GM19035 (cell line): ENCODE measurements at regions not wholly inside any gene's neighbourhood (a gene's known extent, or its start where the extent isn't known, plus 50 kb on each side); places are given as distances from the start of the nearest gene placed in this dataset.
"Not testable (repeated sequence)": the region's sequence is repeated elsewhere in the genome, so short reads cannot be mapped to it uniquely, and the experiment has no call there.

Experiments
- ATAC-seq: cut with Tn5 transposase; IDR thresholded peaks from one replicate; pipeline ENCODE4 v1.9.1; 2021; ENCODE audit not compliant: unreplicated experiment

DNA sequence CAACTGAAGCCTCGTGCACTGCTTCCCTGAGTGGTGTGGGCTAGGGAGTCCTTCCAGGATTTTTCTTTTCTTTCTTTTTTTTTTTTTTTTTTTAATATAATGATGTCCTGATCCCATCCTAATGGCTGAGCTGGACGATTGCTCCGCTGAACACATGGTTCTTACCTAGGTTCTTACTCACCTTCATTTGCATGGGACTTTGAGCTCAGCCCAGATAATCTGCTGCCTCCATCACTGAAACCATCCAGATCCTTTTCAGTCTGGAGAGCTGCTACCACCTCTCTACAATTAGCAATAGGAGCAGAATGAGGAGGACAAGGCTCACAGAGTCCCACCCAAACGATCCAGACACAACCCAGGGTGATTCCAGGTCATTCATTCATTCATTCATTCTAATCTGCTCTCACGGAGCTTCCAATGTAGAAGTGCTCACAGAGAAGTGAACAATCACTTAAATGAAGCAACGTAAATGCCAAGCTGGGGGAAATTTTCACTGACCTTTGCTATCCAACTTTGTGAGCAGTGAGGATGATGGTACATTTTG lies 246.3 kb upstream of the RREB1 start:
- ATAC-seq: no peak

DNA sequence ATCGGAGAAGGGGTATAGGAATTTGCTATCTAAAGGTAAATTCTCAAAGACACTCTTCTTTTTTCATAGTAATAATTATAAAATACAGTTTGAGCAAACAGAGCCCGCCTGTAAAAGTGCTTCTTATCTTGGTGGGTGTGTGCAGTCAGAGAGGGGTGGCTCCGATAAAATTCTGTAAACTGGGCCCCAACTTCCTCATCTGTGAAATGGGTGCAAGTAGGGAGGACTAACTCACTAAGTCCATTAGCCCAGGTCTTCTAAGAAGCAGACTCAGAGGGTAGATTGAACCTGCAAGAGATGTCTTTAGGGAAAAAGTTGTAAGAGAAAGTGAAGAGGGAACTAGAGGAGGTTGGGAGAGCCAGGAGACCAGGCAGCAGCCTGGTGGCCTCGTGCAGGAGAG lies 245.8 kb upstream of the RREB1 start:
- ATAC-seq: no peak

DNA sequence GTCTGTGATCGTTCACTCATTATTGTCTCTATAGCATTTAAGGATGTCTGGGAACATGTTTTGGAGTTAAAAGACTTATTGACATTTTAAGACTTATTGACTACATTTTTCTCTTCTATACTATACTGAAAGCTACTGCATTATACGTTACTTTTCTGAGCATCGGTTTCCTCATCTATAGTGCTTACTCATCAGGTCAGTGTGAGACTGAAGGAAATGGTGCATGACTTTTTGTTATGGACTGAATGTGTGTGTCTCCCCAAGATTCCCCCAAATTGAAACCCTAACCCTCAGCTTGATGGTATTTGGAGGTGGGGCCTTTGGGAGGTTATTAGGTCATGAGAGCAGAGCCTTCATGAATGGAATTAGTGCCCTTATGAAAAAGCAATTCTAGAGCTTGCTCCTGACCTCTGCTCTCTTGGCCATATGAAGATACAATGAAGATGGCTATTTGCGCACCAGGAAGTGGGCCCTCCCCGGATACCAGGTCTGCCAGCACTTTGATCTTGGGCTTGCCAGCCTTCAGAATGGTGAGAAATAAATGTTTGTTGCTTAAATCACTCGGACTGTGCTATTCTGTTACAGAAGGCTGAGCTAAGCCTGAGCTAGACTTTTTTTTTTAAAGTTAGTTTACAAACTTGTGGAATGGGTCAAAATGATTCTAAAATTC lies 243.7 kb upstream of the RREB1 start:
- ATAC-seq: no peak

DNA sequence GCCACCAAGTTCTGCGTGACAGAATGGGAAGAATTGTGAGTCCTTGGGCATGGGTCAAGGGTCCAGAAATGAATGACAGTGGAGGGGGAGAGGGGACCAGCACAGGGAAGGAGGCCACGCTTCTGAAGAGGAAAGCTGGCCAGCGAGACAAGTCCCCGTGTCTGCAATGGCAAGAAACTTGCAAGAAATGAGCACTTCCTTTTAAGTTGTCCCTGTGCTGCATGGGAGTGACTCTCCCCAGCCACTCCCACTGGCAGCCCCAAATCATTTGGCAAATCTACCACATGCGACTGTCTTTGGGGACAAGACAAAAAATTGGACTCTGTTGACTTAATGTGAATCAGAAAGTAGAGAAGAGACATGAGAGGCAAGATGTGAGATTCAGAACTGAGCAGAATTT lies 242.2 kb upstream of the RREB1 start:
- no peak for ATAC-seq

DNA sequence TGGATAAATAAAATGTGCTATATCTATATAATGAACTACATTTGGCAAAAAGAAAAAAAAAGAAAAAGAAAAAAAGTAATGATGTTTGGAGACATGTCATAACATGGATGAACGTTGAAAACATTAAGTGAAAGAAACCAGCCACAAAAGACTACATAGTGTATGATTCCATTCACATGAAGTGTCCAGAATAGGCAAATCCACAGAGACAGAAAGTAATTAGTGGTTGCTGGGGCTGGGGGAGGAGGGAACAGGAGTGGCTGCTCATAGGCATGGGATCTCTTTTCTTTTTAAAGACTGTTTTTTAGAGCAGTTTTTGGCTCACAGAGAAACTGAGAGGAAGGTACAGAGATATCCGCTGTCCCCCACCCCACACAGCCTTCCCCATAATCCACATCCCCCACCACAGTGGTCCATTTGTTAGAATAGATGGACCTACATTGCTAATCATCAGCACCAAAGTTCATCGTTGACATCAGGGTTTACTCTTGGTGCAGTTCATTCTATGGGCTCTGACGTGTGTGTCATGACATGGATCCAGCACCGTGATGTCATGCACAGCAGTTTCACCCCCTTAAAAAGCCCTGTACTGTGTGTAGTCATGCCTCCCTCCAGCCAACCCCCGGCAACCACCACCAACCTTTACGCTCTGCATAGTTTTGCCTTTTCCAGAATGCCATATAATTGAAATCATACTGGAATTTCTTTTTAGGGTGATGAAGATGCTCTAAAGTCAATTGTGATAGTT lies 240.9 kb upstream of the RREB1 start:
- no peak for ATAC-seq

DNA sequence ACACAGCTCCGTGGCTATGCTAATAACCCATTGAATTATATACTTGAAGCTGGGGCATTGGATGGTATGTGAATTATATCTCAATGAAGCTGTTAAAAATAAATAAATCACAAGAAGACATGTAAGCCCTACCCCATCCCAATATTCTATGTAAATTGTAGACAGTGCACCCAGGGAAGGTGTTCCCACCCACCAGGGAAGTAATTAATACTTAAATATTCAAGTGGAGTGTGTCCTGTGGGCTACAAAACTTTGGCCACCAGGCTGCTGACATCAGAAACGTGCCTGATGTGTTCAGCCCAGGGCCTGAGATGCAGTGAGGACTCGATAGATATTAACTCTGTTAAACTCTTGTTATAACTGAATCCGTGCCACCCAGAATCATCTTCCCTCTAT lies 240.4 kb upstream of the RREB1 start:
- ATAC-seq: no peak

DNA sequence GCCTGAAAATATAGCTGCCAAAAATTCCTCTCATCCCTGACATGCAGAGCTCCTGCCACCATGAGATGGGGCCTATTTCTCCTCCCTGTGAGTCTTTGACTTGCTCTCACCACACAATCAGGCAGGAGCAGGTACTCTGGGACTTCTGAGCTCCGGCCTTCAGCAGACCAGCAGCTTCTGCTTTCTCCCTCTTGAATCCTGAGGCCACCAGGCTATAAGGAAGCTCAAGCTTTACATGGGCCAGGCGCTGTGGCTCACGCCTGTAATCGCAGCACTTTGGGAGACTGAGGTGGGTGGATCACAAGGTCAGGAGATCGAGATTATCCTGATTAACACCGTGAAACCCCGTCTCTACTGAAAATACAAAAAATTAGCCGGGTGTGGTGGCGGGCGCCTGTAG lies 238.7 kb upstream of the RREB1 start:
- ATAC-seq: no peak

DNA sequence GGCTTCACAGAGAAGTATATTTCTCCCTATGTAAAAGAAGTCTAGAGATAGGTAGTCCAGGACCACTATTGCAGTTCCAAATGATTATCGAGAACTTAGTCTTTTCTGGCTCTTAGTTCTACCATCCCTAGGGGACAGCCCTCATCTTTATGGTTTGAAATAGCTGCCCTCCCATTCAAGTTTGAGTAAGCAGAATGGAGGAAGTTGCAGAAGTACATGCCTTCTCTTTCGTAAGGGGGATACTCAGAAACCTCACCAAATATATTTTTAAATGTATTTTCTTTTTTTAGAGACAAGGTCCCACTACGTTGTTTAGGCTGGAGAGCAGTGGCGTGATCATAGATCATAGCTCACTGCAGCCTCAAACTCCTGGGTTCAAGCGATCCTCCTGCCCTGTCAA lies 236.8 kb upstream of the RREB1 start:
- no peak for ATAC-seq

DNA sequence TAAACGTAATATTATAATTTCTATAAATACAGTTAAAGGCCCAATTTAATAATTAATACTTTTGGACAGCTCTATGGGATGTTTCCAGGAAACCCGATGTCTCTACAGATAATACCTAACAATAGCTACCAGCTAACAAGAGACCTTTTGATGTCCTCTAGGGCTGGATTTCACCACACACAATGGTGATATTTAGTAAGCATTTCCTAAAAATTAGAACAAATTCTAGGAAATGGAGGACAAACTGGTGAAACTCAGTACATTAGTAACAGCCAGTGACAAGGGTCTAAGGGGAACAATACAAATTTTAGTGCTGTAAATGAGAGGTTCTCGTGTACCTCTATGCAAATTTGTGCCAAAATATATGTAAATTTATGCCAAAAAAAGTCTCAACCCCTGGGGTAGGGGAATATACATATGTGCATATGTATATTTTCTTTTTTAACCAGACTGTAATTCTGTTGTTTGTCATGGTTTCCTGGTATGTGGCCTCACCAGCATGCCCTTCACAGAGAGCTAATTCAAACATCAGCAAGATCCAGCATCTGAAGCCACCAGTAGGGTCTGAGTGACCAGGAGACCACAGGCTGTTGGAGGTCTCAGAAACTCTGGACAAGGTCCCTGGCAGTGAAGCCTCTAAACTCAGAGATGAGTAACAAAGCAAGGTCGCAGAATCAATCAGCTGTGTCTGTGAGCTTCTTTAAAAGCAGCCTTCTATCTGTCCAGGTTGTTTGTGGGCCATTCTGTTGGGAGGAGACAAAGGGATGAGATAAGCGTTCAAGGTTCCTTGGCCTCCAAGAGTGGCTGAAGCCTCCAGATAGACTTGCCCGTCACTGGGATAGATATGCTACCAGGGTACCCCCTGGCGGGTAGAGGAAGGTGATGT lies 235.1 kb upstream of the RREB1 start:
- ATAC-seq: no peak

DNA sequence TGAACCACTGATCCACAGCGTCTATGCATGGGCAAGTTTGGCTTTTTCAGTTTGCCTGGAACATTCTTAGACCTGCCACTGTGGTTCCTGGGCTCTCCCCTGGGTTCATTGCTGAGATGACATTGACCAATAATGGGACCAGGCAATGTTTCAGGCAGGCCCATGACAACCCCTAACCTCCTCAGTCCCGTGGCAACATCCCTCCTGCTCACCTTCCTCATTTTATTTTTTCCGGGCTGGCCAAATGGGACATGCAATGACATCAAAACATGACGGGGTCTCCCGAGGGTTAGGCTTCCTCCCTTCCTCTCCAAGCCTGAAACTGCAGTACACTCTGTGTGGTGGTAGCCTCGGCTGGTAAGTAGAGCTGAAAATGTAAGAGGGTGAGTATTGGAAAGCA lies 234.0 kb upstream of the RREB1 start:
- ATAC-seq: no peak

DNA sequence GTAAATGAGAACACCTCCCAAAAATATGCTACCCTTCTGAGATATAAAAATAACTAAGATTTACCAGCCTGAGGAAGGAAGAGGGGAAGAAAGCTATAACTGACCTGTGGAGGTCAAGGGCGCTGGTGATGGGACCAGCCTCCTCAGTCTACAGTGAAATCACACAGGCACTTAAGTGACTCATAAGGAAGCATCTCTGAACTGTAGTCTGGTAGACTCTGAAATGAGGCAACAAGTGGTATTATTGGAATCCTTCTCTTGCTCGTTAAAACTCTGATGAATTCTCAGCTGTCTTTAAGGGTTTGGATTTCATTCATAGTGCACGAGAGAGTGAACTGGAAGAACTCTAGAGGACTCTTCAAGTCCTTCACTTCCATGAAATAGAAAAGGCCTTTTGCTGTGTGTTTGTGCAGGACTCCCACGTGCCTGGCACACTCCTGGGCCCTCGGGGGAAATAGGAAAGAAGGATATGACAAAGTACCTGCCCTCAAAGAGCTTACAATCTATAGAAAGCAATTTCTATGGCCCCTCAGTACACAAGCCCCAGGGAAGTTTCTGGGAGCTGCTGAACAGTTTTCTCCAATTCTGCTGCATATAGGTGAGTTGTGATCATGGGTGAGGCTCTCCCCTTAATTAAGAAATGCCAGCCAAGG lies 231.8 kb upstream of the RREB1 start:
- ATAC-seq: no peak

DNA sequence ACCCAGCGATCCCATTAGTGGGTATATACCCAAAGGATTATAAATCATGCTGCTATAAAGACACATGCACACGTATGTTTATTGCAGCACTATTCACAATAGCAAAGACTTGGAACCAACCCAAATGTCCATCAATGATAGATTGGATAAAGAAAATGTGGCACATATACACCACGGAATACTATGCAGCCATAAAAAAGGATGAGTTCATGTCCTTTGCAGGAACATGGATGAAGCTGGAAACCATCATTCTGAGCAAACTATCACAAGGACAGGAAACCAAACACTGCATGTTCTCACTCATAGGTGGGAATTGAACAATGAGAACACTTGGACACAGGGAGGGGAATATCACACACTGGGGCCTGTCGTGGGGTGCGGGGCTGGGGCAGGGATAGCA lies 230.0 kb upstream of the RREB1 start:
- not testable (repeated sequence) for ATAC-seq

DNA sequence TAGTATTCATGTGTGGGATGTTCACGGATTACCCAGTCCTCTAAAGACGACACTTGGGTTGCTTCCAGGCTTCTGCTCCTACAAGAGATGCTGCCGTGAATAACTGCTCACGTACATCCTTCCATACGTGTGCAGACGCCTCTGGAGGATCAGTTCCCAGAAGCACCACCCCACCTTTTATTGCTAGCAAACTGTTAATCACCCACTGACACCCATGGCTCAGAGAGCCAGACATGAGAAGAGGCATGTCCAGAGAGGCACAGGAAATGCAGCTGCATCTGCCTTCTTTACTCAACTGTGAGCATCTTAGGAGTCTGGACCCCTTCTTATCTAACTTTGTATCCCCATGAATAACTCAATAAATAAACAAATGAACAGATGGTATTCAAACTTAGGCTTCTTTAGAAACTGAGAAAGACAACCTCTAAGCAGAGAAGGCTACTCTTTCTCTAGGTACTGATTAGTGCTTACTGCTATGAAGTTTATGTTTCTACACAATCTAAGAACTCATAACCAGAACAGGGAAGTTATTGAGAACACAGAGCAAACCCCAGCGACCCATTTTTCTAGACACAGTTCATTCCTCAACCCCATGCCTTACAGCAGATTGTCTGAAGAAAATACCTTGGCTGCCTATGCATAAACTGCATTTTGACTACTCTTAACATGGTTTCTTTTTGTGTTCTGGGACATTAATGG lies 228.7 kb upstream of the RREB1 start:
- ATAC-seq: no peak

DNA sequence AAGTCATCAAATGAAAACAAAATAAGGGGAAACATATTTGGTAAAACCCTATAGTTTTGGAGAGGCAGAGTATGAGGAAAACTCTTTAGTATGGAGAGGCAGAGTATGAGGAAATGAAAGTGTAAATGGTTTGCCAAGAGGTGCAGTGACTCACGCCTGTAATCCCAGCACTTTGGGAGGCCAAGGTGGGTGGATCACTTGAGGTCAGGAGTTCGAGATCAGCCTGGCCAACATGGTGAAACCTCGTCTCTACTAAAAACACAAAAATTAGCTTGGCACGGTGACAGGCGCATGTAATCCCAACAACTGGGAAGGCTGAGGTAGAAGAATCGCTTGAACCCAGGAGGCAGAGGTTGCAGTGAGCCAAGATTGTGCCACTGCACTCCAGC lies 228.2 kb upstream of the RREB1 start:
- ATAC-seq: not testable (repeated sequence)

DNA sequence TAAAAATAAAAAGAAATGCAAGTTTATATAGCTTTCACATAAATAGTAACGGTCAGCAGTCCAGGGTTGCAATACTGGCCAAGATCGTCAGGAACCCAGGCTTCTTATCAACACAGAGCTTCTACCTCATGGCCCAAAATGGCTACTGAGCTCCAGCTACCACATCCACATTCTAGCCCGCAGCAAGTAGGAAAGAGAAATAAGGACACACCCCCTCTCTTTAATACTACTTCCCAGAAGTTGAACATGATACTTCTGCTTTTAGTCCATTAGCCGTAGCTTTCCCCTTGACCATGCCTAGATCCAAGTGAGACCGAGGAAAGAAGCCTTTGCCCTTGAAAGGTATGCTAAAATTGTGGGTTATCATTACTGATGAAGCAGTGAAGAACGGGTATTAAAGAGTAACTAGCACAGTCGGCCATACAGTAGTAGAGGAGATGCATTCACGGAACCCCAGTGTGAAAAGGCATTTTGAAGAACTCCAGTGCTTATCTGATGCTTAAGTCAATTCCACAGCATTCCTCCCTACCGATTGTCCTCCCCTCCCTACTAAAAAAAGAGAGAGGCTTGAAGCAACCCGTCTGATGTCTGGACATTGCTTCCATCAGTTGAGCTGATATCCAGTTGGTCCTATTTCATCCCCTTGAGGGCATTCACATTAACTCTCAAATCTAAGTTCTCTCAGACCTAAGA lies 226.9 kb upstream of the RREB1 start:
- ATAC-seq: no peak

DNA sequence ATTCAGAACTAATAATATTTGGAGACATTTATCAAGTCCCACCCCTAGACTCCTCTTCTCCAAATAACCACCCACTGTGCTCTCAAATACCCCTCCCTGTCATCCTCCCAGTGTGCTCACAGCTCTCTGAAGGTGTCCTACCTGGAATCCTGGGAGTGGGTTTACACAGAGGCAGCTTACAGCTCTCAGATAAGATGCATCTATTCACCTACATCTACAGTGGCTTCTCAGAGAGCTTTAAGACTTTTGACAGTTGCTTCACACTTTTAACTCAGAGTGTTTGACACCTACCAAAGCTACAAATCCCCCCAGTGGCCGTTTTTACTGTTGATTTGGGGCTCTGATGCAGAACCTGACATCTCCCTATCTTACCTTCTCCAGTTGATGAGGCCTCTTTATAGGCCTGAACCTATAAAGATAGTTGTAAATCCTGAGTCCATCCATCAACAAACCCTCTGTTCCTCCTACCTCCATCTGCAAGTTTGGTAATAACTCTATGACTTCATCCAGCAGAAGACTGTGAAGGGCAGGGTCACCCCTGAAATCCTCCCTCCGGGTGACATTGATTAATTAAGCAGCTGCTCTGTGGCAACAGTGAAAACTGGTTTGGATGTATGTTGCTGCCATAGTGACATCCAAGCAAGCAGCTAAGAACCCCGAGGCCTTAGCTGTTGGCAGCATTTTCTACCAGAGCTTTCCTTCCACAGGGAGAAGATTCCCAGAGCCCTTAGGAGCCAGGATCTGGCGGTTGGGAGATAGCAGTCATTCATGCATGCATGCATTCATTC lies 226.1 kb upstream of the RREB1 start:
- no peak for ATAC-seq

DNA sequence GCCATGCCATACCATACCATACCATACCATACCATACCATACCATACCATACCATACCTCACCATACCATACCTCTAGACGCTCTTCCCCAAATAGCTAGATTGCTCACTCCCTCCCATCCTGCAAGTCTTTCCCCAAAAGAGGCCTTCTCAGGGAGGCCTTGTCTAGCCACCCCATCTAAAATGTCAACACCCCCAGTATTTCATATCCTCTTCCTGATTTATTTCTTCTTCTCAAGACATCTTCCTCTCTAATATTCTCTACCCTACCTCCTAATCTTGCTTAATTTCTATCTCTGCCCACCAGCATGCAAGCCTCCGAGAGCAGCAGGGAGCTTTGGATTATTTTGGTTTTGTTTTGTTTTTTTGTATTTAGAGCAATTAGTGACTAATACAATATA lies 225.2 kb upstream of the RREB1 start:
- no peak for ATAC-seq

DNA sequence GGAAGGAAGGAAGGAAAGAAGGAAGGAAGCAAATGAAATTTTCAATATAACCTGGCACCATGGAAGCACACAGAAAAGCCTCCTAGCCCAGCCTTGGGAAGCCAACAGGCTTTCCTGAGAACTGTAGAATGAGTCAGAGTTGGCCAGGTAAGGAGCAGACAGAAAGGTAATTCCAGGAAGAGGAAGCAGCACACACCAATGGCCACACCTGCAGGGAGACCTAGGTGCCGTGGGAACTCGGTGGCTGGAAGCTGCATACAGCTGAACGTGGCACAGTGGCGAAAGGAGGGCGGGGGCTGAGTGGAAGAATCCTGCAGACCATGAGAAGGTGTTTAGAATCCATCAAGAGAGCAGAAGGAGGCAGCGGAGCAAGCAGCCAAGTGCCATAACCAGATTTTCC lies 224.8 kb upstream of the RREB1 start:
- no peak for ATAC-seq

DNA sequence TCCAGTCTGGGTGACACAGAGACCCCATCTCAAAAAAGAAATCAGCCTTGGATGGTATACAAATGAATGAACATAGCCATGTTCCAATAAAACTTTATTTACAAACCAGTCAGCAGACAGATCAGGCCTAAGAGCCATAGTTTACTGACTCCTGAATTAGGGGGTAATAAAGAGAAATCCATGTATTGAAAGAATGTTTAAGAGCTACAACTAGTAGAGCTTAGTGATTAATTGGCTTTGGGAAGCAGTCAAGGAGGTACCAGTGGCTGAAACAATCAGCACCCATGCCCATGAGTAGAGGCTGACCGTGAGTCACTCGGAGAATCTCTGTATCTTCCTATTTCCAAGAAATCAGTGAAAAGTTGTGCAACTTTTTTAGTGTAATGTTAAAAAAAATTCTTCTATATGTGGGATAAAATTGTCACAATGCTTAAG lies 223.6 kb upstream of the RREB1 start:
- no peak for ATAC-seq
